ENCODE measurements at regions not wholly inside any gene's neighbourhood (a gene's known extent, or its start where the extent isn't known, plus 50 kb on each side); places are given as distances from the start of the nearest gene placed in this dataset.

GRCh38 chr22:48887394-48888332, 940.0 kb downstream of the BRD1 start:
- TF ChIP-seq CTCF (IDR thresholded peaks at IDR 0.05) (no peak), POLR2A (IDR thresholded peaks at IDR 0.05) (no peak)
